NCI-H146 (cell line): ENCODE measurements at regions not wholly inside any gene's neighbourhood (a gene's known extent, or its start where the extent isn't known, plus 50 kb on each side); places are given as distances from the start of the nearest gene placed in this dataset.
"Not testable (repeated sequence)": the region's sequence is repeated elsewhere in the genome, so short reads cannot be mapped to it uniquely, and the experiment has no call there.

Experiments used
- DNase-seq: peaks from one replicate; lab custom pipeline; 2025; lab: John Stamatoyannopoulos, UW

DNA sequence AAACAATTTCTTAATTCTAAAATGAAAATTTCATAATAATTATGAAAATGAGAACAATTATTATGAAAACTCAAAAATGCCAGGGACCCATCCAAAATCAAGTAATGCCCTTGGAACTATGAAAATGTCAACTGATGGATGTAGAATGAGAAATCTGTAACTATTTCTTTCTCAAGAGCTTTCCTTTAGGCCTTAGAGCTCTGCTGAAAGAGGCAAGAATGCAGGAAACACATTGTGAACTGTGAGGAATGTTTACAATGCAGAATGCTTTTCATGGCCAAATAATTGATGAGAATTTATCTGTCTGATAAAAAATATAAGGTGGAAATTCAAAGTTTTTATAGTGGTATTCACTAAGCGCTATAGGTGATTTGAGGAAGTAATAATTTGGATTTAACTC lies 207.1 kb upstream of the PCDH18 start:
- DNase-seq: no peak

- no peak for DNase-seq
Measured at GRCh38 chr4:137738375-137738990, 206.2 kb upstream of the PCDH18 start.

DNA sequence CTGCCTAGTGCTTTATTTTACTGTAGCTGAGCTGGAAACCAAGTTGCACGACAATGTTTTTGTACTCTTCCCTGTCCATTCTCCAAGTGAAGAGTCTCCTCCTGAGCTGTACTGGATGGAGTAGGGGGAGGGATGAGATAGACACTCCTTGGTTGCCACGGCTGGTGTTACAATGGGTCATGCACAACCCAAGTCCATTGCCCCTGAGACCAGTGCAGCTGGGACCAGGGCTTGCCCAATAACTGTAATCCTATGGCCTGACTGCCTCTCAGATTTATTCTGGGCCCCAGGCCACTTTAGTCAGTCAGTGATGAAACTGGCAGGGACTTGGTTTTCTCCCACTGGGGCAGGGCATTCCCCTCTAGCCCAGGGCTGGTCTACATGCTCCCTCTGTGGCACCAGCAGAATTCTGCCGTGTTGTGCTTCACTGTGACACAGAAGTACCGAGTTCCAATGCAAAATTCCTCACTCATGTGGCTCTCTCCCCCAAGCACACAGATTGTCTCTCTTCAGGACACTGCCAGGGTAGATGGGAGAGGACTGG lies 203.3 kb upstream of the PCDH18 start:
- no peak for DNase-seq

DNA sequence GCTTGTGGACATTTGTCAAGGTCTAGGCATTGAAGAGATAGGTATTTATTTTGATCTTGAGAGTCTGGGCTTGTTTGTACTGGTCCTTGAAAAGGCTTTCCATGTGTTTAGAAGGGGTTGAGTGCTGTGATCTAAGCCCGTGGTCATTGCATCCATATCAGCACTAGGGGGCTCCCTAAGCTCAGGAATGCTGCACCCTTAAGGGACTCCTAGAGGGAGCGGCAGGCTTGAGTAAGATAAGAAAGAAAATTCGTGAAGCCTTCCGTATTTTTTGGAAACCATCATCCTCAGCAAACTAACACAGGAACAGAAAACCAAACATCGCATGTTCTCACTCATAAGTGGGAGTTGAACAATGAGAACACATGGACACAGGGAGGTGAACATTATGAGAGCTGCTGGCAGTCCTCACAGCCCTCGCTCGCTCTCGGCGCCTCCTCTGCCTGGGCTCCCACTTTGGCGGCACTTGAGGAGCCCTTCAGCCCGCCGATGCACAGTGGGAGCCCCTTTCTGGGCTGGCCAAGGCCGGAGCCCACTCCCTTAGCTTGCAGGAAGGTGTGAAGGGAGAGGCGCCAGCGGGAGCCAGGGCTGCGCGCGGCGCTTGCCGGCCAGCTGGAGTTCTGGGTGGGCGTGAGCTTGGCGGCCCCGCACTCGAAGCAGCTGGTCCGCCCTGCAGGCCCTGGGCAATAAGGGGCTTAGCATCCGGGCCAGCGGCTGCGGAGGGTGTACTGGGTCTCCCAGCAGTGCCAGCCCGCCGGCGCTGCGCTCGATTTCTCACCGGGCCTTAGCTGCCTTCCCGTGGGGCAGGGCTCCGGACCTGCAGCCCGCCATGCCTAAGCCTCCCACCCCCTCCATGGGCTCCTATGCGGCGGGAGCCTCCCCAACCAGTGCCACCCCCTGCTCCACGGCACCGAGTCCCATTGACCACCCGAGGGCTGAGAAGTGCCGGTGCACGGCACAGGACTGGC lies 201.2 kb upstream of the PCDH18 start:
- not testable (repeated sequence) for DNase-seq

DNA sequence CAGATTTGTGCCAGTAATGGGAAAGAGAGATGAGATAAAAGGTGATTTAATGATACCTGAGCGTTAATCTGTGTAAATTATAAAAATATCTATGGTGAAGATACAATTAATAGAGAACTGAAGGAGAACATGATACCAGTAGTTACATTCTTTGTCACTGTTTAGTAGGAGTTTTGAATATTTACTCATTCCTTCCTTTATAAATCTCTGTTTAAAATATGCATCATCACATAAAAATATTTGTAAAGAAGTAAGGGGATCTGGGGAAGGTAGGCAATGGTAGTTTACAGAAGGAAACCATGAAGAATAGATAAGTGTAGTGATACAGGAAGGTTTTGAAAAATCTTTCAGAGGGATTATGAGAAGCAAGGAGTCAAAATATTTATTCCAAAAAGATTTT lies 190.6 kb upstream of the PCDH18 start:
- DNase-seq: no peak

GRCh38 chr4:137711502-137711901 lies 179.2 kb upstream of the PCDH18 start:
- DNase-seq: peak; percentile 25

GRCh38 chr4:137707626-137708025 lies 175.3 kb upstream of the PCDH18 start:
- no peak for DNase-seq

DNA sequence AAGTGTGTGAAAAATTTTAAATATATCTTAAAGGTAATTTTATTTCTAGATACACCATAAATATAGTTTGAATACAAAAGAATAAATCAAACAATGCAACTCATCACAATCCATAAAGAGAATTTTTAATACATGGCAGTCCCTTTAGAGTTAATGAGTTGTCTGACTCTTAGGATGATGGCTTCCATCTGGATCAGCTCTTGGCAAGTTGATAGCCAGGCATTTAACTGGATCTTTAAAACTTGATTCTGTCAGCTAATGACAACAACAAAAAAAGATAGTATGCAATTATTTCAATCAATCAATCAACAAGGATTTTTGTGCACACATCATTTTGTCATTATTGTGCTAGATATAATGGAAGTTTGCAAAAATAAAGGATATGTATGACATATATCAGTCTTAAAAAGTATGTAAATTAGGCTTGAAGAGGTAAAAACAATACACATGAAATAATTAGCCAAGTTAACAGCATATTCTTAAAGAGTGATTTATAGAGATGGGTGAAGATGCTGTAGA lies 174.9 kb upstream of the PCDH18 start:
- DNase-seq: no peak

- no peak for DNase-seq
Measured at GRCh38 chr4:137705171-137705783, 173.0 kb upstream of the PCDH18 start.

- DNase-seq: peak; percentile 41
Measured at GRCh38 chr4:137703195-137703594, 170.9 kb upstream of the PCDH18 start.

DNA sequence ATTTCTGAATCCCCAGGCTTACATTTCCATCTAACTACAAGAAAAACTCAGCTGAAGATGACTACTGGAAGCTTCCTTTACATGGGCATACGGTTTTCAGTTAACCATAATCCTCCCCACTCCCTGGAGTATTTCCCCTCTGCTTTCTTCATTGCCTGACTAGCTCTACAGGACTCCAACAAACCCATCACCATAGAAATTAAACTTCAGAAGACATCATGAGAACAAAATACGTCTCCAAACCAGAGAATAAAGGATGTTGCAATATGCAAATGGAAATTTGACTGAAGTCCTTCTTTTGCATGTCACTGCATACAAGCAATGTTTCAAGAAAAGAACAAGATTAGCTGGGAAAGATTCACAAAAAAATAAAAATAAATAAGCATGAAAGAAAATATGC lies 170.2 kb upstream of the PCDH18 start:
- no peak for DNase-seq

- no peak for DNase-seq
Measured at GRCh38 chr4:137701401-137701800, 169.1 kb upstream of the PCDH18 start.

DNA sequence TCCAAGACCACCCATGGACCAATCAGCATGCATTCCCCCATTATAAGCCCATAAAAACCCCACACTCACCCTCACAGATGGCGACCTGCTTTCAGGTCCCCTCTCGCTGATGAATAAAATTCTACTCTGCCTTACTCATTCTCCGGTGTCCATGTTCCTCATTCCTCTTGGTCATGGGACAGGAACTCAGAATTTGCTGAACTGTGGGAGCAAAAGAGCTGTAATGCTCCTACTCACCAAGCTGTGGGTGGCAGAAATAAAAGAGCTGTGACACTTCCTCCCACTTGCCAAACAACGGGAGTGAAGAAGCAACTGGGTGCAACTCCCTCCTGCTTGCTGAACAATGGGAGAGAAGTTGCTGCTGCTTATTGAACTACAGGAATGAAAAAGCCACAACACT lies 168.5 kb upstream of the PCDH18 start:
- no peak for DNase-seq

GRCh38 chr4:137700072-137700471 lies 167.8 kb upstream of the PCDH18 start:
- no peak for DNase-seq

- DNase-seq: no peak
Measured at GRCh38 chr4:137694138-137694537, 161.8 kb upstream of the PCDH18 start.

- DNase-seq: no peak
Measured at GRCh38 chr4:137693641-137694040, 161.3 kb upstream of the PCDH18 start.

GRCh38 chr4:137692205-137692604 lies 159.9 kb upstream of the PCDH18 start:
- DNase-seq: no peak

GRCh38 chr4:137688651-137689050 lies 156.4 kb upstream of the PCDH18 start:
- no peak for DNase-seq

DNA sequence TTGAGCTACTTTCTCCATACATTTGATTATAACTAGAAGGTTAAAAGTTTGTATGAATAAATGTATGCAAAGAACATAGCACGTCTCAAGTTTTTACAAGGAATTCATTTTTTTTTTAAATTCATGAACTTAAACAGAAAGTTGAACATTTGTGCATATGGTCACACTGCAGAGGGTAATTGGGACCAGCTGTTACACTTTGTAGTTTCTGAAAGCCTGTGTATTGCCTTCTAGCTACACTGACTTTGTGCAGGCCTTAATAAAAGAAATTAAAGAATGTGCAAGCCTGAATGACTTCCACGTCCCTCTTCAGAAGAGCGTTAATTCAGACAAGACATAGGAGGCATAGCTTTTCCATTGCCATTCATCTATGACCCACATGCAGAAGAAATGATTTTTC lies 153.1 kb upstream of the PCDH18 start:
- DNase-seq: no peak

- no peak for DNase-seq
Measured at GRCh38 chr4:137681081-137681480, 148.8 kb upstream of the PCDH18 start.

DNA sequence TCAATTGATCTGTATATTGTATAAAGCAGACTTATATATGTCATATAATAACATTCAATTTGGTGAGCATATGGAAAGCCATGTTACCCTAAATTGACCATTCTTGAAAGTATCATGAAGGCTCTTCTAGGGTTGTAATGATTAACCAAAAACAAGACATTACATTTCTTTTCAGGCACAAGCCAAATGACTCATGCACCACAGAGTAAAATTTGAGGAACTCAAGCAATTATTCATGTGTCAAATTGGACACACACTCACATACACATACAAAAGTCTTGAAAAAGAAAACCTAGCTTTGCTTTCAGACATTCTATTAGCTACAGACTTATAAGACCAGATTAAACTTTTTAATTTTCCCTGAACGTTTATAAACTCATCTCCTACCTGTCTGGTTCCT lies 146.5 kb upstream of the PCDH18 start:
- DNase-seq: no peak

GRCh38 chr4:137677863-137678262 lies 145.6 kb upstream of the PCDH18 start:
- DNase-seq: no peak
